ENCODE measurements at regions not wholly inside any gene's neighbourhood (a gene's known extent, or its start where the extent isn't known, plus 50 kb on each side); places are given as distances from the start of the nearest gene placed in this dataset.

DNA sequence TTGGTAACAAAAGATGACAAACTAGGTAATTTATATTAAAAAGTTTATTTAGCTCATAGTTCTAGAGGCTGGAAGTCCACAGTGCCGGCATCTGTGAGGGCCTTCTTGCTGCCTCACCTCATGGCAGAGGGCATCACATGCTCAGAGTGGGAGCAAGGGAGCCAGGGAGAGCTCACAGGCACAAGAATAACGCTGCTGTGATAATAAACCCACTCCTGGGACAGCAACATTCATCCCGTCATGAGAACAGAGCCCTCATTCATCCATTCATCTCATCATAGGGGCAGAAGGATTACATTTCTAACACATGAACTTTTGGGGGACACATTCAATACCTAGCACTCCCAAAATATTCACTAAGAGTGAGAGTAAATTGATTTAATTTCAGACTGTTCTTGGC lies 170.6 kb upstream of the AKR1E2 start:
- TF ChIP-seq, protein P1, sequence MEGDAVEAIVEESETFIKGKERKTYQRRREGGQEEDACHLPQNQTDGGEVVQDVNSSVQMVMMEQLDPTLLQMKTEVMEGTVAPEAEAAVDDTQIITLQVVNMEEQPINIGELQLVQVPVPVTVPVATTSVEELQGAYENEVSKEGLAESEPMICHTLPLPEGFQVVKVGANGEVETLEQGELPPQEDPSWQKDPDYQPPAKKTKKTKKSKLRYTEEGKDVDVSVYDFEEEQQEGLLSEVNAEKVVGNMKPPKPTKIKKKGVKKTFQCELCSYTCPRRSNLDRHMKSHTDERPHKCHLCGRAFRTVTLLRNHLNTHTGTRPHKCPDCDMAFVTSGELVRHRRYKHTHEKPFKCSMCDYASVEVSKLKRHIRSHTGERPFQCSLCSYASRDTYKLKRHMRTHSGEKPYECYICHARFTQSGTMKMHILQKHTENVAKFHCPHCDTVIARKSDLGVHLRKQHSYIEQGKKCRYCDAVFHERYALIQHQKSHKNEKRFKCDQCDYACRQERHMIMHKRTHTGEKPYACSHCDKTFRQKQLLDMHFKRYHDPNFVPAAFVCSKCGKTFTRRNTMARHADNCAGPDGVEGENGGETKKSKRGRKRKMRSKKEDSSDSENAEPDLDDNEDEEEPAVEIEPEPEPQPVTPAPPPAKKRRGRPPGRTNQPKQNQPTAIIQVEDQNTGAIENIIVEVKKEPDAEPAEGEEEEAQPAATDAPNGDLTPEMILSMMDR (IDR thresholded peaks at IDR 0.05; ENCODE audit: insufficient read depth, low read depth, low read length), result no peak
- TF ChIP-seq EZH2 (IDR thresholded peaks at IDR 0.05; ENCODE audit: insufficient read depth, low read length), result no peak
